Activated CD4-positive, alpha-beta T cell treated with anti-CD3 and anti-CD28 coated beads for 48 hours (primary cell): ENCODE measurements at regions not wholly inside any gene's neighbourhood (a gene's known extent, or its start where the extent isn't known, plus 50 kb on each side); places are given as distances from the start of the nearest gene placed in this dataset.
"Not testable (repeated sequence)": the region's sequence is repeated elsewhere in the genome, so short reads cannot be mapped to it uniquely, and the experiment has no call there.

Source experiments
- DNase-seq: peaks from one replicate; pipeline ENCODE4 v3.0.0-alpha.2; 2020

- DNase-seq, result no peak
Measured at GRCh38 chr4:110424144-110424543, 51.8 kb upstream of the ENPEP start.

GRCh38 chr4:110418641-110419040 lies 57.3 kb upstream of the ENPEP start:
- DNase-seq, result no peak

- DNase-seq, result no peak
Measured at GRCh38 chr4:110417136-110417535, 58.8 kb upstream of the ENPEP start.

GRCh38 chr4:110415478-110415877 lies 60.5 kb upstream of the ENPEP start:
- no peak for DNase-seq

GRCh38 chr4:110415041-110415440 lies 60.9 kb upstream of the ENPEP start:
- DNase-seq, result no peak

- DNase-seq, result no peak
Measured at GRCh38 chr4:110414561-110414920, 61.4 kb upstream of the ENPEP start.

- DNase-seq, result not testable (repeated sequence)
Measured at GRCh38 chr4:110413807-110414560, 62.0 kb upstream of the ENPEP start.

GRCh38 chr4:110412354-110413065 lies 63.4 kb upstream of the ENPEP start:
- DNase-seq, result no peak

- no peak for DNase-seq
Measured at GRCh38 chr4:110411574-110412011, 64.4 kb upstream of the ENPEP start.

- not testable (repeated sequence) for DNase-seq
Measured at GRCh38 chr4:110410853-110411573, 64.9 kb upstream of the ENPEP start.

- DNase-seq, result no peak
Measured at GRCh38 chr4:110400086-110400485, 75.9 kb upstream of the ENPEP start.

- DNase-seq, result not testable (repeated sequence)
Measured at GRCh38 chr4:110399046-110399445, 76.9 kb upstream of the ENPEP start.

- DNase-seq, result no peak
Measured at GRCh38 chr4:110396963-110397362, 79.0 kb upstream of the ENPEP start.

GRCh38 chr4:110395421-110395820 lies 80.5 kb upstream of the ENPEP start:
- DNase-seq, result no peak

GRCh38 chr4:110394871-110395270 lies 81.1 kb upstream of the ENPEP start:
- DNase-seq, result no peak

GRCh38 chr4:110381784-110382183 lies 94.2 kb upstream of the ENPEP start:
- DNase-seq, result no peak

- no peak for DNase-seq
Measured at GRCh38 chr4:110372485-110372884, 103.5 kb upstream of the ENPEP start.

- no peak for DNase-seq
Measured at GRCh38 chr4:110371016-110371770, 104.8 kb upstream of the ENPEP start.

GRCh38 chr4:110368409-110368808 lies 107.5 kb upstream of the ENPEP start:
- no peak for DNase-seq

GRCh38 chr4:110367156-110367555 lies 108.8 kb upstream of the ENPEP start:
- no peak for DNase-seq

- no peak for DNase-seq
Measured at GRCh38 chr4:110365761-110366160, 110.2 kb upstream of the ENPEP start.

- DNase-seq, result no peak
Measured at GRCh38 chr4:110364911-110365520, 110.9 kb upstream of the ENPEP start.

- no peak for DNase-seq
Measured at GRCh38 chr4:110361921-110362320, 114.0 kb upstream of the ENPEP start.
